NCI-H526 treated with DMSO at 0.1 percent for 48 hours (cell line): ENCODE measurements at regions not wholly inside any gene's neighbourhood (a gene's known extent, or its start where the extent isn't known, plus 50 kb on each side); places are given as distances from the start of the nearest gene placed in this dataset.

ENCODE experiments used
- DNase-seq: peaks from one replicate; lab custom pipeline; 2025; lab: John Stamatoyannopoulos, UW

- DNase-seq = no peak
Measured at GRCh38 chr1:195394567-195394966, 1213.7 kb downstream of the KCNT2 start.

GRCh38 chr1:195376190-195376589 lies 1232.0 kb downstream of the KCNT2 start:
- no peak for DNase-seq

GRCh38 chr1:195373856-195374255 lies 1234.4 kb downstream of the KCNT2 start:
- DNase-seq = no peak

- DNase-seq = no peak
Measured at GRCh38 chr1:195345149-195345548, 1263.1 kb downstream of the KCNT2 start.

GRCh38 chr1:195337646-195338045 lies 1270.6 kb downstream of the KCNT2 start:
- no peak for DNase-seq

GRCh38 chr1:195336812-195337211 lies 1271.4 kb downstream of the KCNT2 start:
- DNase-seq = no peak

- DNase-seq = no peak
Measured at GRCh38 chr1:195335541-195335940, 1272.7 kb downstream of the KCNT2 start.

GRCh38 chr1:195332102-195332501 lies 1276.1 kb downstream of the KCNT2 start:
- DNase-seq = no peak

- no peak for DNase-seq
Measured at GRCh38 chr1:195328681-195329080, 1279.6 kb downstream of the KCNT2 start.

- no peak for DNase-seq
Measured at GRCh38 chr1:195328102-195328501, 1280.1 kb downstream of the KCNT2 start.

GRCh38 chr1:195327361-195327760 lies 1280.9 kb downstream of the KCNT2 start:
- DNase-seq = no peak

- DNase-seq = no peak
Measured at GRCh38 chr1:195326325-195326724, 1281.9 kb downstream of the KCNT2 start.

- DNase-seq = no peak
Measured at GRCh38 chr1:195325181-195325580, 1283.1 kb downstream of the KCNT2 start.

- no peak for DNase-seq
Measured at GRCh38 chr1:195306281-195306680, 1302.0 kb downstream of the KCNT2 start.

- no peak for DNase-seq
Measured at GRCh38 chr1:195294911-195295310, 1313.3 kb downstream of the KCNT2 start.

- no peak for DNase-seq
Measured at GRCh38 chr1:195278644-195279043, 1329.6 kb downstream of the KCNT2 start.

- no peak for DNase-seq
Measured at GRCh38 chr1:195275710-195276109, 1332.5 kb downstream of the KCNT2 start.

GRCh38 chr1:195251900-195252299 lies 1356.3 kb downstream of the KCNT2 start:
- no peak for DNase-seq

- DNase-seq = no peak
Measured at GRCh38 chr1:195243492-195243891, 1364.7 kb downstream of the KCNT2 start.

- DNase-seq = no peak
Measured at GRCh38 chr1:195241066-195241465, 1367.2 kb downstream of the KCNT2 start.

- no peak for DNase-seq
Measured at GRCh38 chr1:195238313-195238712, 1369.9 kb downstream of the KCNT2 start.

GRCh38 chr1:195236991-195237889 lies 1371.0 kb downstream of the KCNT2 start:
- DNase-seq = no peak

- no peak for DNase-seq
Measured at GRCh38 chr1:195218428-195219212, 1389.6 kb downstream of the KCNT2 start.
